GM23338 (cell line): ENCODE measurements at regions not wholly inside any gene's neighbourhood (a gene's known extent, or its start where the extent isn't known, plus 50 kb on each side); places are given as distances from the start of the nearest gene placed in this dataset.

Experiments
- CREB1 ChIP-seq: fragments of 250-450 bp; sonication (Bioruptor Pico); IDR thresholded peaks from 2 replicates; pipeline ENCODE4 v1.5.0; 2020; ENCODE audit warnings: low read depth, mild to moderate bottlenecking, moderate library complexity
- CTCF ChIP-seq, 2 experiments: fragments of 200-600 bp in 1 of 2; sonication (generic) in 1 of 2; conservative IDR thresholded peaks; 2 replicates each; pipeline versions ENCODE4 v1.5.1 to v1.6.1; 2016 to 2017; ENCODE audit warnings: antibody characterized with exemption in 2 of 2, low read depth in 2 of 2, mild to moderate bottlenecking in 2 of 2, moderate library complexity in 1 of 2
- ETS1 ChIP-seq: IDR thresholded peaks from 2 replicates; pipeline ENCODE4 v1.6.1; 2016; ENCODE audit warnings: antibody characterized with exemption
- EZH2 ChIP-seq: fragments of 200-600 bp; sonication (generic); IDR thresholded peaks from one replicate; pipeline ENCODE4 v1.8.0; 2017; ENCODE audit warnings: antibody characterized with exemption, mild to moderate bottlenecking, low read depth; ENCODE audit not compliant: unreplicated experiment
- EZH2phosphoT487 ChIP-seq: fragments of 200-600 bp; sonication (generic); IDR thresholded peaks from one replicate; pipeline ENCODE4 v1.8.1; 2018; ENCODE audit warnings: antibody characterized with exemption; ENCODE audit not compliant: unreplicated experiment
- JUNB ChIP-seq: IDR thresholded peaks from one replicate; pipeline ENCODE4 v1.6.1; 2016; ENCODE audit warnings: antibody characterized with exemption; ENCODE audit not compliant: unreplicated experiment
- NANOG ChIP-seq: IDR thresholded peaks from 2 replicates; pipeline ENCODE4 v1.6.1; 2016; ENCODE audit warnings: antibody characterized with exemption, borderline replicate concordance
- POLR2AphosphoS5 ChIP-seq: IDR thresholded peaks from 2 replicates; pipeline ENCODE4 v1.6.1; 2016; ENCODE audit warnings: antibody characterized with exemption, low read depth
- REST ChIP-seq: IDR thresholded peaks from one replicate; pipeline ENCODE4 v1.6.1; 2018; ENCODE audit warnings: antibody characterized with exemption; ENCODE audit not compliant: unreplicated experiment
- ZNF114 ChIP-seq: fragments of 250-450 bp; sonication (Bioruptor Pico); IDR thresholded peaks from 2 replicates; pipeline ENCODE4 v1.5.0; 2020; ENCODE audit warnings: mild to moderate bottlenecking, moderate library complexity
- ZNF331 ChIP-seq: fragments of 250-450 bp; sonication (Bioruptor Pico); IDR thresholded peaks from 2 replicates; pipeline ENCODE4 v1.5.0; 2020; ENCODE audit warnings: low read depth, mild to moderate bottlenecking, moderate library complexity
- TF ChIP-seq, protein P1 (sequence below): fragments of 250-450 bp; sonication (Bioruptor Pico); IDR thresholded peaks from 2 replicates; pipeline ENCODE4 v1.5.0; 2020; ENCODE audit warnings: mild to moderate bottlenecking, moderate library complexity

DNA sequence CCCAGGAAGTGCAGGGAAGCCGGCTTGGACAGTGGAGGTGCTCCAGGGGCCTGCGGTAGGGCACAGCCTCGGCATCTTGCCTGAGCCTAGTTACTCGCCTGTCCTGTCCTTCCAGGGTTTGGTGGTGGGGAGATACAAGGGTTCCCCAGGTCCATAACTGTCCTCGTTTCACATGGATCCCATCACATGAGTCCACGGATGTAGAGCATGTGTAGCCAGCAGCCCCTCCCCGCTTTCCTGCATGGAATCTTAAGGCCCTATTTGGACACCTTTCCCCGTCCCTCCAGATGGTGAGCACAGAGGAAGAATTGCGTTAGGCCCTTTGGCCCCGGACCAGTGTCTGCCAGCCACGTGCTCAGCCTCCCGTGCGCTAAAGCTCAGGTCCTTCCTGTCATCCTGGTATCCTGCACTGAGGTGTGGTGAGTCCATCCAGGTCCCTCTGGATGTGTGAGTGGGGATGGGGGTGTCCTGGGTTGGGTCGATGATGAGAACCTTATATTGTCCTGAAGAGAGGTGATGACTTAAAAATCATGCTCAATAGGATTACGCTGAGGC, 230.4 kb downstream of the SNRPN start:
- TF ChIP-seq CTCF (conservative IDR thresholded peaks at IDR 0.05; ENCODE audit: low read depth in 2 of 2), result no peak
- TF ChIP-seq CREB1 (CRISPR knock-in tag), result no peak
- TF ChIP-seq JUNB, result no peak
- no peak for TF ChIP-seq POLR2AphosphoS5
- no peak for TF ChIP-seq EZH2
- TF ChIP-seq EZH2phosphoT487, result no peak
- TF ChIP-seq REST, result no peak
- no peak for TF ChIP-seq ZNF331 (CRISPR knock-in tag)
- TF ChIP-seq NANOG, result no peak
- TF ChIP-seq ETS1, result no peak
- no peak for TF ChIP-seq ZNF114
- TF ChIP-seq, protein P1, sequence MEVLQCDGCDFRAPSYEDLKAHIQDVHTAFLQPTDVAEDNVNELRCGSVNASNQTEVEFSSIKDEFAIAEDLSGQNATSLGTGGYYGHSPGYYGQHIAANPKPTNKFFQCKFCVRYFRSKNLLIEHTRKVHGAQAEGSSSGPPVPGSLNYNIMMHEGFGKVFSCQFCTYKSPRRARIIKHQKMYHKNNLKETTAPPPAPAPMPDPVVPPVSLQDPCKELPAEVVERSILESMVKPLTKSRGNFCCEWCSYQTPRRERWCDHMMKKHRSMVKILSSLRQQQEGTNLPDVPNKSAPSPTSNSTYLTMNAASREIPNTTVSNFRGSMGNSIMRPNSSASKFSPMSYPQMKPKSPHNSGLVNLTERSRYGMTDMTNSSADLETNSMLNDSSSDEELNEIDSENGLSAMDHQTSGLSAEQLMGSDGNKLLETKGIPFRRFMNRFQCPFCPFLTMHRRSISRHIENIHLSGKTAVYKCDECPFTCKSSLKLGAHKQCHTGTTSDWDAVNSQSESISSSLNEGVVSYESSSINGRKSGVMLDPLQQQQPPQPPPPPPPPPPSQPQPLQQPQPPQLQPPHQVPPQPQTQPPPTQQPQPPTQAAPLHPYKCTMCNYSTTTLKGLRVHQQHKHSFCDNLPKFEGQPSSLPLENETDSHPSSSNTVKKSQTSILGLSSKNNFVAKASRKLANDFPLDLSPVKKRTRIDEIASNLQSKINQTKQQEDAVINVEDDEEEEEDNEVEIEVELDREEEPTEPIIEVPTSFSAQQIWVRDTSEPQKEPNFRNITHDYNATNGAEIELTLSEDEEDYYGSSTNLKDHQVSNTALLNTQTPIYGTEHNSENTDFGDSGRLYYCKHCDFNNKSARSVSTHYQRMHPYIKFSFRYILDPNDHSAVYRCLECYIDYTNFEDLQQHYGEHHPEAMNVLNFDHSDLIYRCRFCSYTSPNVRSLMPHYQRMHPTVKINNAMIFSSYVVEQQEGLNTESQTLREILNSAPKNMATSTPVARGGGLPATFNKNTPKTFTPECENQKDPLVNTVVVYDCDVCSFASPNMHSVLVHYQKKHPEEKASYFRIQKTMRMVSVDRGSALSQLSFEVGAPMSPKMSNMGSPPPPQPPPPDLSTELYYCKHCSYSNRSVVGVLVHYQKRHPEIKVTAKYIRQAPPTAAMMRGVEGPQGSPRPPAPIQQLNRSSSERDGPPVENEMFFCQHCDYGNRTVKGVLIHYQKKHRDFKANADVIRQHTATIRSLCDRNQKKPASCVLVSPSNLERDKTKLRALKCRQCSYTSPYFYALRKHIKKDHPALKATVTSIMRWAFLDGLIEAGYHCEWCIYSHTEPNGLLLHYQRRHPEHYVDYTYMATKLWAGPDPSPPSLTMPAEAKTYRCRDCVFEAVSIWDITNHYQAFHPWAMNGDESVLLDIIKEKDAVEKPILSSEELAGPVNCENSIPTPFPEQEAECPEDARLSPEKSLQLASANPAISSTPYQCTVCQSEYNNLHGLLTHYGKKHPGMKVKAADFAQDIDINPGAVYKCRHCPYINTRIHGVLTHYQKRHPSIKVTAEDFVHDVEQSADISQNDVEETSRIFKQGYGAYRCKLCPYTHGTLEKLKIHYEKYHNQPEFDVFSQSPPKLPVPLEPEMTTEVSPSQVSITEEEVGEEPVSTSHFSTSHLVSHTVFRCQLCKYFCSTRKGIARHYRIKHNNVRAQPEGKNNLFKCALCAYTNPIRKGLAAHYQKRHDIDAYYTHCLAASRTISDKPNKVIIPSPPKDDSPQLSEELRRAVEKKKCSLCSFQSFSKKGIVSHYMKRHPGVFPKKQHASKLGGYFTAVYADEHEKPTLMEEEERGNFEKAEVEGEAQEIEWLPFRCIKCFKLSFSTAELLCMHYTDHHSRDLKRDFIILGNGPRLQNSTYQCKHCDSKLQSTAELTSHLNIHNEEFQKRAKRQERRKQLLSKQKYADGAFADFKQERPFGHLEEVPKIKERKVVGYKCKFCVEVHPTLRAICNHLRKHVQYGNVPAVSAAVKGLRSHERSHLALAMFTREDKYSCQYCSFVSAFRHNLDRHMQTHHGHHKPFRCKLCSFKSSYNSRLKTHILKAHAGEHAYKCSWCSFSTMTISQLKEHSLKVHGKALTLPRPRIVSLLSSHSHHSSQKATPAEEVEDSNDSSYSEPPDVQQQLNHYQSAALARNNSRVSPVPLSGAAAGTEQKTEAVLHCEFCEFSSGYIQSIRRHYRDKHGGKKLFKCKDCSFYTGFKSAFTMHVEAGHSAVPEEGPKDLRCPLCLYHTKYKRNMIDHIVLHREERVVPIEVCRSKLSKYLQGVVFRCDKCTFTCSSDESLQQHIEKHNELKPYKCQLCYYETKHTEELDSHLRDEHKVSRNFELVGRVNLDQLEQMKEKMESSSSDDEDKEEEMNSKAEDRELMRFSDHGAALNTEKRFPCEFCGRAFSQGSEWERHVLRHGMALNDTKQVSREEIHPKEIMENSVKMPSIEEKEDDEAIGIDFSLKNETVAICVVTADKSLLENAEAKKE (CRISPR knock-in tag), result no peak
